ENCODE measurements at regions not wholly inside any gene's neighbourhood (a gene's known extent, or its start where the extent isn't known, plus 50 kb on each side); places are given as distances from the start of the nearest gene placed in this dataset.

- no peak for TF ChIP-seq EZH2phosphoT487 (IDR thresholded peaks at IDR 0.05; ENCODE audit: borderline replicate concordance, low read length)
- TF ChIP-seq, protein P1, sequence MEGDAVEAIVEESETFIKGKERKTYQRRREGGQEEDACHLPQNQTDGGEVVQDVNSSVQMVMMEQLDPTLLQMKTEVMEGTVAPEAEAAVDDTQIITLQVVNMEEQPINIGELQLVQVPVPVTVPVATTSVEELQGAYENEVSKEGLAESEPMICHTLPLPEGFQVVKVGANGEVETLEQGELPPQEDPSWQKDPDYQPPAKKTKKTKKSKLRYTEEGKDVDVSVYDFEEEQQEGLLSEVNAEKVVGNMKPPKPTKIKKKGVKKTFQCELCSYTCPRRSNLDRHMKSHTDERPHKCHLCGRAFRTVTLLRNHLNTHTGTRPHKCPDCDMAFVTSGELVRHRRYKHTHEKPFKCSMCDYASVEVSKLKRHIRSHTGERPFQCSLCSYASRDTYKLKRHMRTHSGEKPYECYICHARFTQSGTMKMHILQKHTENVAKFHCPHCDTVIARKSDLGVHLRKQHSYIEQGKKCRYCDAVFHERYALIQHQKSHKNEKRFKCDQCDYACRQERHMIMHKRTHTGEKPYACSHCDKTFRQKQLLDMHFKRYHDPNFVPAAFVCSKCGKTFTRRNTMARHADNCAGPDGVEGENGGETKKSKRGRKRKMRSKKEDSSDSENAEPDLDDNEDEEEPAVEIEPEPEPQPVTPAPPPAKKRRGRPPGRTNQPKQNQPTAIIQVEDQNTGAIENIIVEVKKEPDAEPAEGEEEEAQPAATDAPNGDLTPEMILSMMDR (IDR thresholded peaks at IDR 0.05; ENCODE audit: low read depth, low read length, poor library complexity, severe bottlenecking): no peak
- no peaks in the 10 kb centered on the region for H4K20me1 ChIP-seq (ENCODE audit: control insufficient read depth, insufficient read depth, low read depth, low read length)
- no peaks in the 10 kb centered on the region for H3K27me3 ChIP-seq (ENCODE audit: control insufficient read depth, low read length)
- no peaks in the 10 kb centered on the region for H3K9me3 ChIP-seq (ENCODE audit: control insufficient read depth, insufficient read depth, low read length)
- no peaks in the 10 kb centered on the region for H3K36me3 ChIP-seq (ENCODE audit: control insufficient read depth, low read length)
- no peak overlapping the region for H3K4me3 ChIP-seq (ENCODE audit: low read length)
- H3K79me2 ChIP-seq (ENCODE audit: control insufficient read depth, low read length): no peaks in the 10 kb centered on the region
- H3K27ac ChIP-seq (ENCODE audit: low read depth, low read length): no peak overlapping the region
- no peaks in the 10 kb centered on the region; the same call in 1 of the 2 replicates for H3K9me2 ChIP-seq (replicated peaks; ENCODE audit: control insufficient read depth, low read length)
- H3K4me2 ChIP-seq (ENCODE audit: low read length): no peak overlapping the region
- no peaks in the 10 kb centered on the region for H3K4me1 ChIP-seq (ENCODE audit: control insufficient read depth, low read length)
- no peaks in the 10 kb centered on the region for H3F3A ChIP-seq (ENCODE audit: control insufficient read depth, insufficient read depth)
Measured at GRCh38 chr3:64303401-64303800, 78.1 kb upstream of the PRICKLE2 start.

DNA sequence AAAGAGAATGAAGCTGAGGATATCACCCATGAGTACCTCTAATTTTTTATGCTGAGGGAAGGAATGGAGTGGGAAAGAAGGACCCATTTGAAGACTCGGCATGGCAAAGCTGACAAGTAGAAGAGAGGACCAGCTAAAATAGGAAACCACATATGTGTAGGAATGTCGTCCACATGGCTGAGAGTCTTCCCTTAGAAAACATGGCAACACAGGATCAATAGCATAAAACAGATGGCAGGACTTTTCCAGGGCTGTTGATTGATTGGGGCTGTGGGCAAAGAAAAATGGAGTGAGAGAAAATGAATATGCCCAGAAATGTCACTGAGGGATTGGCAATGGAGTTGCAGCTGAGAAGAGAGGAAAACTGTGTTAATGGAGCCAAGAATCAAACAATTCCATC, 76.2 kb upstream of the PRICKLE2 start:
- Histone ChIP-seq H3F3A (ENCODE audit: control insufficient read depth, insufficient read depth) (no peaks in the 10 kb centered on the region), H3K4me2 (ENCODE audit: low read length) (no peak overlapping the region), H3K9me2 (replicated peaks; ENCODE audit: control insufficient read depth, low read length) (no peaks in the 10 kb centered on the region; the same call in 1 of the 2 replicates), H3K4me1 (ENCODE audit: control insufficient read depth, low read length) (no peaks in the 10 kb centered on the region), H3K27me3 (ENCODE audit: control insufficient read depth, low read length) (no peaks in the 10 kb centered on the region), H3K79me2 (ENCODE audit: control insufficient read depth, low read length) (no peaks in the 10 kb centered on the region), H3K36me3 (ENCODE audit: control insufficient read depth, low read length) (no peaks in the 10 kb centered on the region), H3K27ac (ENCODE audit: low read depth, low read length) (no peak overlapping the region), H3K9me3 (ENCODE audit: control insufficient read depth, insufficient read depth, low read length) (peaks cover 8% of the 10 kb centered on the region; the same call in 1 of the 2 replicates), H3K4me3 (ENCODE audit: low read length) (no peak overlapping the region), H4K20me1 (ENCODE audit: control insufficient read depth, insufficient read depth, low read depth, low read length) (no peaks in the 10 kb centered on the region)
- TF ChIP-seq, protein P1 (IDR thresholded peaks at IDR 0.05; ENCODE audit: low read depth, low read length, poor library complexity, severe bottlenecking): no peak
- TF ChIP-seq EZH2phosphoT487 (IDR thresholded peaks at IDR 0.05; ENCODE audit: borderline replicate concordance, low read length): no peak

DNA sequence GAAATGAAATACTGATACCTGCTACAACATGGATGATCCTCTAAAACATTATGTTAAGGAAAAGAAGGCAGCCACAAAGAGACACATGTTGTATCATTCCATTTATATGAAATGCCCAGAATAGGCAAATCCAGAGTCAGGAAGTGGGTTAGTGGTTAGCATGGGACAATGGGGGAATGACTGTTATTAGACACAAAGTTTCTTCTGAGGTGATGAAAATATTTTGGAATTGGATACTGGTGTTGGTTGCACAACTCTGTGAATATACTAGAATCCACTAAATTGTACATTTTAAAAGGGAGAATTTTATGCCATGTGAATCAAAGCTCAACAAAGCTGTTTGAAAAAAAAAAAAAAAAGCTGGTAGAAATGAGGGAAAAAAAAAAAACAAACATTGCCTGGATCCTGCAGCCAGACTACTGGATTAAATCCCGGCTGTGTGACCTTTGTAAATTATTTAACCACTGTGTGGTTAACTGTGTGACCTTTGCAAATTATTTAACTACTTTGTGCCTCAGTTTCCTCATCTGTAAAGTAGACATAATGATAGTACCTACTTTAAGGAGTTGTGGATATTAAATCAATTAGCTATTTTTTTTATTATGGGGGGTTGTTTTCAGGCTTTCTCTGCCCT, 75.6 kb upstream of the PRICKLE2 start:
- no peaks in the 10 kb centered on the region for H3K27me3 ChIP-seq (ENCODE audit: control insufficient read depth, low read length)
- H3F3A ChIP-seq (ENCODE audit: control insufficient read depth, insufficient read depth): no peaks in the 10 kb centered on the region
- no peak overlapping the region for H3K4me2 ChIP-seq (ENCODE audit: low read length)
- no peaks in the 10 kb centered on the region for H3K4me1 ChIP-seq (ENCODE audit: control insufficient read depth, low read length)
- no peaks in the 10 kb centered on the region for H3K36me3 ChIP-seq (ENCODE audit: control insufficient read depth, low read length)
- peaks cover 11% of the 10 kb centered on the region; the same call in 1 of the 2 replicates for H3K9me3 ChIP-seq (ENCODE audit: control insufficient read depth, insufficient read depth, low read length)
- H3K9me2 ChIP-seq (replicated peaks; ENCODE audit: control insufficient read depth, low read length): no peaks in the 10 kb centered on the region; the same call in 1 of the 2 replicates
- no peak for TF ChIP-seq EZH2phosphoT487 (IDR thresholded peaks at IDR 0.05; ENCODE audit: borderline replicate concordance, low read length)
- H4K20me1 ChIP-seq (ENCODE audit: control insufficient read depth, insufficient read depth, low read depth, low read length): no peaks in the 10 kb centered on the region
- no peaks in the 10 kb centered on the region for H3K79me2 ChIP-seq (ENCODE audit: control insufficient read depth, low read length)
- H3K27ac ChIP-seq (ENCODE audit: low read depth, low read length): no peak overlapping the region
- H3K4me3 ChIP-seq (ENCODE audit: low read length): no peak overlapping the region

- no peak overlapping the region for H3K4me2 ChIP-seq (ENCODE audit: low read length)
- TF ChIP-seq EZH2phosphoT487 (IDR thresholded peaks at IDR 0.05; ENCODE audit: borderline replicate concordance, low read length): no peak
- TF ChIP-seq, protein P1 (IDR thresholded peaks at IDR 0.05; ENCODE audit: low read depth, low read length, poor library complexity, severe bottlenecking): no peak
- peaks cover 11% of the 10 kb centered on the region; the same call in 1 of the 2 replicates for H3K9me3 ChIP-seq (ENCODE audit: control insufficient read depth, insufficient read depth, low read length)
- H3K4me3 ChIP-seq (ENCODE audit: low read length): no peak overlapping the region
- H3K79me2 ChIP-seq (ENCODE audit: control insufficient read depth, low read length): no peaks in the 10 kb centered on the region
- no peaks in the 10 kb centered on the region for H4K20me1 ChIP-seq (ENCODE audit: control insufficient read depth, insufficient read depth, low read depth, low read length)
- H3F3A ChIP-seq (ENCODE audit: control insufficient read depth, insufficient read depth): no peaks in the 10 kb centered on the region
- H3K9me2 ChIP-seq (replicated peaks; ENCODE audit: control insufficient read depth, low read length): no peaks in the 10 kb centered on the region
- H3K36me3 ChIP-seq (ENCODE audit: control insufficient read depth, low read length): no peaks in the 10 kb centered on the region
- H3K27ac ChIP-seq (ENCODE audit: low read depth, low read length): no peak overlapping the region
- H3K4me1 ChIP-seq (ENCODE audit: control insufficient read depth, low read length): no peaks in the 10 kb centered on the region
- H3K27me3 ChIP-seq (ENCODE audit: control insufficient read depth, low read length): no peaks in the 10 kb centered on the region
Measured at GRCh38 chr3:64299206-64299605, 73.9 kb upstream of the PRICKLE2 start.
